GM12864 (cell line): ENCODE measurements at regions not wholly inside any gene's neighbourhood (a gene's known extent, or its start where the extent isn't known, plus 50 kb on each side); places are given as distances from the start of the nearest gene placed in this dataset.

Source experiments
- DNase-seq: peaks from one replicate; pipeline ENCODE4 v3.0.0-alpha.2; 2011; ENCODE audit warnings: low read depth
- H3K4me3 ChIP-seq: 2 replicates; pipeline ENCODE4 v1.5.1; 2011; ENCODE audit warnings: mild to moderate bottlenecking, low read depth, low read length, control low read depth
- CTCF ChIP-seq: IDR thresholded peaks from 2 replicates; pipeline ENCODE4 v1.5.1; 2011; ENCODE audit warnings: low read depth, mild to moderate bottlenecking, moderate library complexity, low read length, control low read depth, inconsistent platforms; ENCODE audit errors: missing control alignments

GRCh38 chr9:115278326-115279035 is 160.5 kb upstream of the TNC start:
- H3K4me3 ChIP-seq: no peak overlapping the region
- no peak for TF ChIP-seq CTCF
- DNase-seq: no peak

GRCh38 chr9:115283395-115283794 is 165.4 kb upstream of the TNC start:
- H3K4me3 ChIP-seq: no peak overlapping the region
- no peak for DNase-seq
- TF ChIP-seq CTCF: no peak

- no peak overlapping the region for H3K4me3 ChIP-seq
- no peak for TF ChIP-seq CTCF
- DNase-seq: no peak
Observed at GRCh38 chr9:115285836-115286235, 167.9 kb upstream of the TNC start.

GRCh38 chr9:115286411-115286810 is 168.5 kb upstream of the TNC start:
- no peak for TF ChIP-seq CTCF
- no peak for DNase-seq
- no peak overlapping the region for H3K4me3 ChIP-seq

GRCh38 chr9:115289757-115290208 is 171.8 kb upstream of the TNC start:
- H3K4me3 ChIP-seq: no peak overlapping the region
- TF ChIP-seq CTCF: no peak
- DNase-seq: no peak

GRCh38 chr9:115291841-115292240 is 173.9 kb upstream of the TNC start:
- no peak for DNase-seq
- TF ChIP-seq CTCF: no peak
- H3K4me3 ChIP-seq: no peak overlapping the region
